ENCODE measurements at regions not wholly inside any gene's neighbourhood (a gene's known extent, or its start where the extent isn't known, plus 50 kb on each side); places are given as distances from the start of the nearest gene placed in this dataset.

- DNase-seq (ENCODE audit: low spot score) = no peak
Observed at GRCh38 chrX:6906608-6907007, 240.9 kb upstream of the STS start.

GRCh38 chrX:6904156-6904555, 243.4 kb upstream of the STS start:
- no peak for DNase-seq (ENCODE audit: low spot score)

GRCh38 chrX:6898371-6898770, 249.1 kb upstream of the STS start:
- no peak for DNase-seq (ENCODE audit: low spot score)

- DNase-seq (ENCODE audit: low spot score) = no peak
Observed at GRCh38 chrX:6891404-6891803, 256.1 kb upstream of the STS start.

GRCh38 chrX:6890544-6891261, 256.8 kb upstream of the STS start:
- no peak for DNase-seq (ENCODE audit: low spot score)

- no peak for DNase-seq (ENCODE audit: low spot score)
Observed at GRCh38 chrX:6885909-6886308, 261.6 kb upstream of the STS start.

- no peak for DNase-seq (ENCODE audit: low spot score)
Observed at GRCh38 chrX:6885396-6885795, 262.1 kb upstream of the STS start.

- no peak for DNase-seq (ENCODE audit: low spot score)
Observed at GRCh38 chrX:6861456-6861855, 286.1 kb upstream of the STS start.

GRCh38 chrX:6857749-6858148, 289.8 kb upstream of the STS start:
- DNase-seq (ENCODE audit: low spot score) = no peak

- no peak for DNase-seq (ENCODE audit: low spot score)
Observed at GRCh38 chrX:6856471-6856870, 291.0 kb upstream of the STS start.

GRCh38 chrX:6852869-6853268, 294.6 kb upstream of the STS start:
- DNase-seq (ENCODE audit: low spot score) = no peak

GRCh38 chrX:6852121-6852520, 295.4 kb upstream of the STS start:
- DNase-seq (ENCODE audit: low spot score) = no peak

- DNase-seq (ENCODE audit: low spot score) = no peak
Observed at GRCh38 chrX:6851140-6851539, 296.4 kb upstream of the STS start.

- DNase-seq (ENCODE audit: low spot score) = peak; percentile 3
Observed at GRCh38 chrX:6849716-6850414, 297.6 kb upstream of the STS start.

GRCh38 chrX:6832619-6833018, 297.7 kb upstream of the VCX3A start:
- DNase-seq (ENCODE audit: low spot score) = no peak

GRCh38 chrX:6826856-6827255, 291.9 kb upstream of the VCX3A start:
- no peak for DNase-seq (ENCODE audit: low spot score)

GRCh38 chrX:6821730-6822129, 286.8 kb upstream of the VCX3A start:
- no peak for DNase-seq (ENCODE audit: low spot score)

- no peak for DNase-seq (ENCODE audit: low spot score)
Observed at GRCh38 chrX:6813836-6814370, 279.0 kb upstream of the VCX3A start.

GRCh38 chrX:6812087-6812486, 277.2 kb upstream of the VCX3A start:
- DNase-seq (ENCODE audit: low spot score) = no peak

GRCh38 chrX:6810776-6811175, 275.9 kb upstream of the VCX3A start:
- peak; percentile 3 for DNase-seq (ENCODE audit: low spot score)

- DNase-seq (ENCODE audit: low spot score) = no peak
Observed at GRCh38 chrX:6803607-6804006, 268.7 kb upstream of the VCX3A start.

GRCh38 chrX:6793000-6793399, 258.1 kb upstream of the VCX3A start:
- DNase-seq (ENCODE audit: low spot score) = no peak

GRCh38 chrX:6783912-6784311, 249.0 kb upstream of the VCX3A start:
- no peak for DNase-seq (ENCODE audit: low spot score)

- DNase-seq (ENCODE audit: low spot score) = no peak
Observed at GRCh38 chrX:6782831-6783230, 247.9 kb upstream of the VCX3A start.

Measured in AG08395 (cell line).